ENCODE measurements at regions not wholly inside any gene's neighbourhood (a gene's known extent, or its start where the extent isn't known, plus 50 kb on each side); places are given as distances from the start of the nearest gene placed in this dataset.

- Histone ChIP-seq H3K23ac (ENCODE audit: insufficient read length) (no peak overlapping the region), H3K36me3 (ENCODE audit: control insufficient read depth in 2 of 4, insufficient read depth in 4 of 4, low read length in 3 of 4) (no peaks in the 10 kb centered on the region), H2BK120ac (replicated peaks; ENCODE audit: low read depth, low read length) (no peak overlapping the region), H3K4me1 (replicated peaks in 1 of 4; ENCODE audit: control insufficient read depth in 3 of 4, insufficient read depth in 4 of 4, low read length in 3 of 4) (no peaks in the 10 kb centered on the region), H3K14ac (ENCODE audit: insufficient read length) (no peak overlapping the region), H2AFZ (ENCODE audit: low read length) (peak overlapping the region; percentile 70; the same call in 1 of the 2 replicates), H2BK5ac (ENCODE audit: low read depth, low read length) (no peak overlapping the region), H3K9me3 (ENCODE audit: insufficient read depth in 2 of 2, low read depth in 1 of 2, low read length in 1 of 2) (no peaks in the 10 kb centered on the region), H3K23me2 (ENCODE audit: low read depth, low read length) (no peaks in the 10 kb centered on the region), H3K4me3 (ENCODE audit: extremely low read depth in 1 of 4, insufficient read depth in 2 of 4, low read depth in 3 of 4, low read length in 4 of 4) (no peak overlapping the region), H4K20me1 (replicated peaks in 1 of 2; ENCODE audit: control insufficient read depth in 1 of 2, insufficient read depth in 2 of 2, low read length in 2 of 2) (no peaks in the 10 kb centered on the region), H3K56ac (replicated peaks; ENCODE audit: insufficient read length, low read depth, low read length) (no peak overlapping the region), H2BK15ac (ENCODE audit: low read length) (no peak overlapping the region), H4K8ac (ENCODE audit: extremely low read depth, insufficient read depth, low read length) (no peak overlapping the region), H3K18ac (ENCODE audit: extremely low read depth, low read length) (no peak overlapping the region), H3K4me2 (ENCODE audit: insufficient read depth in 1 of 2, low read depth in 2 of 2, low read length in 2 of 2) (no peak overlapping the region), H3K27me3 (replicated peaks in 1 of 4; ENCODE audit: control insufficient read depth in 3 of 4, extremely low read depth in 1 of 4, insufficient read depth in 3 of 4, low read length in 3 of 4) (no peaks in the 10 kb centered on the region), H3K79me1 (ENCODE audit: low read depth, low read length) (no peaks in the 10 kb centered on the region), H4K91ac (replicated peaks; ENCODE audit: insufficient read length, low read length) (no peak overlapping the region), H3K4ac (replicated peaks; ENCODE audit: insufficient read length, low read depth, low read length) (no peak overlapping the region), H3K79me2 (ENCODE audit: control insufficient read depth in 1 of 2, insufficient read depth in 2 of 2, low read length in 2 of 2) (no peaks in the 10 kb centered on the region), H2BK12ac (ENCODE audit: low read depth, low read length) (no peak overlapping the region), H3K9ac (replicated peaks in 1 of 4; ENCODE audit: extremely low read depth in 1 of 4, low read depth in 3 of 4, low read length in 3 of 4) (no peak overlapping the region), H2AK5ac (ENCODE audit: low read depth, low read length) (no peak overlapping the region), H3K27ac (ENCODE audit: low read depth, low read length) (no peak overlapping the region), H4K5ac (ENCODE audit: insufficient read length, low read depth, low read length) (no peak overlapping the region), H2BK20ac (ENCODE audit: low read length) (no peak overlapping the region)
- WGBS, 2 experiments (ENCODE audit: extremely low coverage in 1 of 2, insufficient coverage in 1 of 2, insufficient read length in 1 of 2, insufficient replicate concordance in 2 of 2, low coverage in 1 of 2, low lambda C conversion rate in 2 of 2, missing lambda C conversion rate in 1 of 2), result 85% methylated on average over 8 of the region's 8 CpGs; no CpG with 5 or more reads in 1 of the 2 experiments
- no peak for DNase-seq (ENCODE audit: low read depth in 1 of 2, low spot score in 2 of 2)
- POLR2A ChIA-PET (ENCODE audit: partially characterized antibody), result no interaction called here
- CTCF ChIA-PET (ENCODE audit: partially characterized antibody), result interaction anchor here (0.6 to 1.3 kb wide), 2 partner anchors 10 to 694 kb away, joined by 4 read pairs; no protein-coding TSS in a partner anchor
- no peak for FAIRE-seq
- no peak for TF ChIP-seq USF2 (IDR thresholded peaks at IDR 0.05; ENCODE audit: low read length)
- no peak for TF ChIP-seq HDAC6 (IDR thresholded peaks at IDR 0.05; ENCODE audit: low read depth, low read length)
- no peak for TF ChIP-seq EGR1 (IDR thresholded peaks at IDR 0.05; ENCODE audit: borderline replicate concordance, low read depth, low read length)
- TF ChIP-seq HDAC2 (IDR thresholded peaks at IDR 0.05; ENCODE audit: borderline replicate concordance in 1 of 2, low read depth in 2 of 2, low read length in 2 of 2), result no peak
- no peak for TF ChIP-seq ATF3 (IDR thresholded peaks at IDR 0.05; ENCODE audit: insufficient read depth, low read depth, low read length)
- TF ChIP-seq SP4 (IDR thresholded peaks at IDR 0.05; ENCODE audit: low read length), result no peak
- no peak for TF ChIP-seq KDM1A (IDR thresholded peaks at IDR 0.05; ENCODE audit: borderline replicate concordance, low read length)
- no peak for TF ChIP-seq POLR2AphosphoS5 (IDR thresholded peaks at IDR 0.05; ENCODE audit: low read depth, low read length)
- TF ChIP-seq RXRA (IDR thresholded peaks at IDR 0.05; ENCODE audit: insufficient read depth, low read depth, low read length), result no peak
- no peak for TF ChIP-seq RNF2 (IDR thresholded peaks at IDR 0.05; ENCODE audit: borderline replicate concordance, low read depth, low read length, missing control alignments, poor library complexity, severe bottlenecking)
- no peak for TF ChIP-seq BRCA1 (IDR thresholded peaks at IDR 0.05; ENCODE audit: low read depth, low read length)
- no peak for TF ChIP-seq BCL11A (IDR thresholded peaks at IDR 0.05; ENCODE audit: low read depth in 2 of 2, low read length in 2 of 2)
Measured at GRCh38 chr12:96103067-96103644, 67.8 kb upstream of the LTA4H start.
